ENCODE measurements at regions not wholly inside any gene's neighbourhood (a gene's known extent, or its start where the extent isn't known, plus 50 kb on each side); places are given as distances from the start of the nearest gene placed in this dataset.

- no peak for TF ChIP-seq MLX (CRISPR knock-in tag; IDR thresholded peaks at IDR 0.05)
- TF ChIP-seq CTCF (IDR thresholded peaks at IDR 0.05): no peak
- no peak for TF ChIP-seq TCF7 (CRISPR knock-in tag; IDR thresholded peaks at IDR 0.05; ENCODE audit: low read depth)
- no peak for TF ChIP-seq CDX4 (CRISPR knock-in tag; IDR thresholded peaks at IDR 0.05; ENCODE audit: borderline replicate concordance)
- TF ChIP-seq ATF3 (CRISPR knock-in tag; conservative IDR thresholded peaks at IDR 0.05): no peak
- TF ChIP-seq STAT6 (CRISPR knock-in tag; conservative IDR thresholded peaks at IDR 0.05; ENCODE audit: low read depth): no peak
Observed at GRCh38 chr11:90844041-90844440, 621.2 kb upstream of the CHORDC1 start.
